GM21423 (cell line): ENCODE measurements at regions not wholly inside any gene's neighbourhood (a gene's known extent, or its start where the extent isn't known, plus 50 kb on each side); places are given as distances from the start of the nearest gene placed in this dataset.
"Not testable (repeated sequence)": the region's sequence is repeated elsewhere in the genome, so short reads cannot be mapped to it uniquely, and the experiment has no call there.

Source experiments
- ATAC-seq: cut with Tn5 transposase; IDR thresholded peaks from one replicate; pipeline ENCODE4 v1.9.1; 2021; ENCODE audit warnings: mild to moderate bottlenecking, moderate library complexity; ENCODE audit not compliant: unreplicated experiment

- no peak for ATAC-seq
Measured at GRCh38 chr4:132344924-132345828, 803.9 kb upstream of the PCDH10 start.

- ATAC-seq = no peak
Measured at GRCh38 chr4:132346016-132346415, 803.1 kb upstream of the PCDH10 start.

GRCh38 chr4:132351606-132352005 lies 797.5 kb upstream of the PCDH10 start:
- ATAC-seq = not testable (repeated sequence)

- ATAC-seq = no peak
Measured at GRCh38 chr4:132382243-132382642, 766.9 kb upstream of the PCDH10 start.

- no peak for ATAC-seq
Measured at GRCh38 chr4:132383571-132384199, 765.4 kb upstream of the PCDH10 start.

GRCh38 chr4:132384709-132385108 lies 764.4 kb upstream of the PCDH10 start:
- no peak for ATAC-seq

GRCh38 chr4:132386130-132386529 lies 763.0 kb upstream of the PCDH10 start:
- no peak for ATAC-seq

GRCh38 chr4:132387060-132387459 lies 762.0 kb upstream of the PCDH10 start:
- ATAC-seq = no peak

GRCh38 chr4:132395561-132395960 lies 753.5 kb upstream of the PCDH10 start:
- ATAC-seq = no peak

- ATAC-seq = no peak
Measured at GRCh38 chr4:132396636-132397035, 752.5 kb upstream of the PCDH10 start.

- no peak for ATAC-seq
Measured at GRCh38 chr4:132417220-132417619, 731.9 kb upstream of the PCDH10 start.

GRCh38 chr4:132427125-132427524 lies 722.0 kb upstream of the PCDH10 start:
- no peak for ATAC-seq

GRCh38 chr4:132437117-132437516 lies 712.0 kb upstream of the PCDH10 start:
- ATAC-seq = no peak

- no peak for ATAC-seq
Measured at GRCh38 chr4:132445386-132445785, 703.7 kb upstream of the PCDH10 start.

GRCh38 chr4:132457987-132458386 lies 691.1 kb upstream of the PCDH10 start:
- not testable (repeated sequence) for ATAC-seq

- peak; percentile 58 for ATAC-seq
Measured at GRCh38 chr4:132479543-132479942, 669.6 kb upstream of the PCDH10 start.

GRCh38 chr4:132488555-132488954 lies 660.5 kb upstream of the PCDH10 start:
- no peak for ATAC-seq

GRCh38 chr4:132493476-132493875 lies 655.6 kb upstream of the PCDH10 start:
- no peak for ATAC-seq

- not testable (repeated sequence) for ATAC-seq
Measured at GRCh38 chr4:132495267-132495812, 653.8 kb upstream of the PCDH10 start.

- ATAC-seq = no peak
Measured at GRCh38 chr4:132498215-132498614, 650.9 kb upstream of the PCDH10 start.

GRCh38 chr4:132502096-132502552 lies 647.0 kb upstream of the PCDH10 start:
- no peak for ATAC-seq

GRCh38 chr4:132504438-132504837 lies 644.7 kb upstream of the PCDH10 start:
- no peak for ATAC-seq
